ENCODE measurements at regions not wholly inside any gene's neighbourhood (a gene's known extent, or its start where the extent isn't known, plus 50 kb on each side); places are given as distances from the start of the nearest gene placed in this dataset.

DNA sequence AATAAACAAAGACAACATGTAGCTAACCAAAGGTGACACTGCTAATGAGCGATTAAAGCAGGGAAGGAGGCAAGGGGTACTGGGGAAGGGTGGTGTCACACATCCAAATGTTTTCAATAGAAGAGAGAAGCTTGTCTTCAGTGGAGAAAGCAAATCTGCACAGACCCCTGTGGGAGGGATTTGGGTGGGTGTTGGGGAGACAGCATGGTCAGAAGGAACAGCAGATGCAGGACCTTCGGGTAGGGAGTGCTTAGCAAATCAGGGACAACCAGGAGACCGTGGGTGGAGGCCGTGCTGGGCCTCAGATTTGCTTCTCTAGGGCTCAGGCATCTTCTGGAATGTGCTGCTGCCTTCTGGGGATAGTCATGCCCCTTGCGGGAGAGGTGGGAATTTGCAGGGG is 185.3 kb upstream of the RAB6C start (continued):
- no peak for TF ChIP-seq STAT6 (CRISPR knock-in tag; conservative IDR thresholded peaks at IDR 0.05; ENCODE audit: low read depth)
- TF ChIP-seq, protein P1, sequence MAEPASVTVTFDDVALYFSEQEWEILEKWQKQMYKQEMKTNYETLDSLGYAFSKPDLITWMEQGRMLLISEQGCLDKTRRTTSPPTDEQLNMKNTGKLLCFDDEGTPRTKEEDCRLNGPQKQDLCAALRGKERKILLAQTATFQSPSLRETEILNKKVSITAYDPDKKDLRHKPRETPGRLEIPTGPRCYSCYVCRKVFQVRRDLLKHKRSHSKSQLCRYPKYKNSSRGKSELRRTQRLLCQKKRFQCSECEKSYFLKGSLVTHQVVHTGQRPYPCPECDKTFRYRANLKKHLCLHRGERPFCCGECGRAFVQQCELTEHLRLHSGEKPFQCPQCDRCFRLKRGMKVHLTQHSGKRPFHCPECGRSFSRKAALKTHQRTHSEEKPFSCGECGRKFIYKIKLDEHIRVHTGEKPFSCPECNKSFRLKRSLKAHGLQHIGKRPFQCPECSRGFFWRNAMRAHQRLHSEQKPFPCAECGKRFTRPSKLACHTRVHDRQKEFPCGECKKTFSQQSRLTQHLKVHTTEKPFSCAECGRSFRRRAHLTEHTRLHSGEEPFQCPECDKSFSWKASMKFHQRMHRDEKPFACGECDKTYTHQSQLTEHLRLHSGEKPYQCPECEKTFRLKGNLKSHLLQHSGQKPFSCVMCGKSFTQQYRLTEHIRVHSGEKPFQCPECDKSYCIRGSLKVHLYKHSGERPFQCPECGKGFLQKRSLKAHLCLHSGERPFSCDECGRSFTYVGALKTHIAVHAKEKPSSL (CRISPR knock-in tag; conservative IDR thresholded peaks at IDR 0.05), result no peak
- no peak for TF ChIP-seq KAT7 (CRISPR knock-in tag; IDR thresholded peaks at IDR 0.05; ENCODE audit: borderline replicate concordance)
- TF ChIP-seq FOXK1 (CRISPR knock-in tag; IDR thresholded peaks at IDR 0.05), result no peak
- TF ChIP-seq ELF4 (CRISPR knock-in tag; IDR thresholded peaks at IDR 0.05; ENCODE audit: low read depth), result no peak

GRCh38 chr2:129794540-129794939 is 184.9 kb upstream of the RAB6C start:
- H3K36me3 Mint-ChIP-seq, result no peaks in the 10 kb centered on the region
- ChIA-PET CTCF (interaction anchor here (1.0 kb wide), 1 partner anchor 207 kb away, joined by 4 read pairs; no protein-coding TSS in a partner anchor), POLR2A (no interaction called here)
- H3K4me3 Mint-ChIP-seq, result no peak overlapping the region
- no peak for ATAC-seq
- DNase-seq (ENCODE audit: low spot score), result no peak
- H3K4me1 Mint-ChIP-seq, result peaks cover 3% of the 10 kb centered on the region; the same call in 1 of the 2 replicates
- no peak overlapping the region for H3K27ac Mint-ChIP-seq
- H3K9me3 Mint-ChIP-seq, result 0 out of 2 replicates have a peak, but pooled peaks cover 4% of the 10 kb centered on the region
- H3K27me3 Mint-ChIP-seq (ENCODE audit: low read depth), result no peaks in the 10 kb centered on the region
- no peak for TF ChIP-seq ZNF121 (CRISPR knock-in tag; IDR thresholded peaks at IDR 0.05)
- no peak for TF ChIP-seq RORB (CRISPR knock-in tag; IDR thresholded peaks at IDR 0.05)
- TF ChIP-seq, protein P2, sequence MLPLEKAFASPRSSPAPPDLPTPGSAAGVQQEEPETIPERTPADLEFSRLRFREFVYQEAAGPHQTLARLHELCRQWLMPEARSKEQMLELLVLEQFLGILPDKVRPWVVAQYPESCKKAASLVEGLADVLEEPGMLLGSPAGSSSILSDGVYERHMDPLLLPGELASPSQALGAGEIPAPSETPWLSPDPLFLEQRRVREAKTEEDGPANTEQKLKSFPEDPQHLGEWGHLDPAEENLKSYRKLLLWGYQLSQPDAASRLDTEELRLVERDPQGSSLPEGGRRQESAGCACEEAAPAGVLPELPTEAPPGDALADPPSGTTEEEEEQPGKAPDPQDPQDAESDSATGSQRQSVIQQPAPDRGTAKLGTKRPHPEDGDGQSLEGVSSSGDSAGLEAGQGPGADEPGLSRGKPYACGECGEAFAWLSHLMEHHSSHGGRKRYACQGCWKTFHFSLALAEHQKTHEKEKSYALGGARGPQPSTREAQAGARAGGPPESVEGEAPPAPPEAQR (CRISPR knock-in tag; IDR thresholded peaks at IDR 0.05), result no peak
- no peak for TF ChIP-seq CBFB (CRISPR knock-in tag; IDR thresholded peaks at IDR 0.05; ENCODE audit: low read depth)
- no peak for TF ChIP-seq PRRX2 (CRISPR knock-in tag; IDR thresholded peaks at IDR 0.05)
- no peak for TF ChIP-seq MAX (CRISPR knock-in tag; IDR thresholded peaks at IDR 0.05)
- TF ChIP-seq NFATC4 (CRISPR knock-in tag; IDR thresholded peaks at IDR 0.05), result no peak
- TF ChIP-seq ATF6 (CRISPR knock-in tag; IDR thresholded peaks at IDR 0.05), result no peak
- TF ChIP-seq PREB (CRISPR knock-in tag; IDR thresholded peaks at IDR 0.05; ENCODE audit: borderline replicate concordance), result no peak
- TF ChIP-seq, protein P3, sequence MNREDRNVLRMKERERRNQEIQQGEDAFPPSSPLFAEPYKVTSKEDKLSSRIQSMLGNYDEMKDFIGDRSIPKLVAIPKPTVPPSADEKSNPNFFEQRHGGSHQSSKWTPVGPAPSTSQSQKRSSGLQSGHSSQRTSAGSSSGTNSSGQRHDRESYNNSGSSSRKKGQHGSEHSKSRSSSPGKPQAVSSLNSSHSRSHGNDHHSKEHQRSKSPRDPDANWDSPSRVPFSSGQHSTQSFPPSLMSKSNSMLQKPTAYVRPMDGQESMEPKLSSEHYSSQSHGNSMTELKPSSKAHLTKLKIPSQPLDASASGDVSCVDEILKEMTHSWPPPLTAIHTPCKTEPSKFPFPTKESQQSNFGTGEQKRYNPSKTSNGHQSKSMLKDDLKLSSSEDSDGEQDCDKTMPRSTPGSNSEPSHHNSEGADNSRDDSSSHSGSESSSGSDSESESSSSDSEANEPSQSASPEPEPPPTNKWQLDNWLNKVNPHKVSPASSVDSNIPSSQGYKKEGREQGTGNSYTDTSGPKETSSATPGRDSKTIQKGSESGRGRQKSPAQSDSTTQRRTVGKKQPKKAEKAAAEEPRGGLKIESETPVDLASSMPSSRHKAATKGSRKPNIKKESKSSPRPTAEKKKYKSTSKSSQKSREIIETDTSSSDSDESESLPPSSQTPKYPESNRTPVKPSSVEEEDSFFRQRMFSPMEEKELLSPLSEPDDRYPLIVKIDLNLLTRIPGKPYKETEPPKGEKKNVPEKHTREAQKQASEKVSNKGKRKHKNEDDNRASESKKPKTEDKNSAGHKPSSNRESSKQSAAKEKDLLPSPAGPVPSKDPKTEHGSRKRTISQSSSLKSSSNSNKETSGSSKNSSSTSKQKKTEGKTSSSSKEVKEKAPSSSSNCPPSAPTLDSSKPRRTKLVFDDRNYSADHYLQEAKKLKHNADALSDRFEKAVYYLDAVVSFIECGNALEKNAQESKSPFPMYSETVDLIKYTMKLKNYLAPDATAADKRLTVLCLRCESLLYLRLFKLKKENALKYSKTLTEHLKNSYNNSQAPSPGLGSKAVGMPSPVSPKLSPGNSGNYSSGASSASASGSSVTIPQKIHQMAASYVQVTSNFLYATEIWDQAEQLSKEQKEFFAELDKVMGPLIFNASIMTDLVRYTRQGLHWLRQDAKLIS (CRISPR knock-in tag; IDR thresholded peaks at IDR 0.05; ENCODE audit: borderline replicate concordance), result no peak
- no peak for TF ChIP-seq TP53 (CRISPR knock-in tag; IDR thresholded peaks at IDR 0.05)
